ENCODE measurements at regions not wholly inside any gene's neighbourhood (a gene's known extent, or its start where the extent isn't known, plus 50 kb on each side); places are given as distances from the start of the nearest gene placed in this dataset.

DNA sequence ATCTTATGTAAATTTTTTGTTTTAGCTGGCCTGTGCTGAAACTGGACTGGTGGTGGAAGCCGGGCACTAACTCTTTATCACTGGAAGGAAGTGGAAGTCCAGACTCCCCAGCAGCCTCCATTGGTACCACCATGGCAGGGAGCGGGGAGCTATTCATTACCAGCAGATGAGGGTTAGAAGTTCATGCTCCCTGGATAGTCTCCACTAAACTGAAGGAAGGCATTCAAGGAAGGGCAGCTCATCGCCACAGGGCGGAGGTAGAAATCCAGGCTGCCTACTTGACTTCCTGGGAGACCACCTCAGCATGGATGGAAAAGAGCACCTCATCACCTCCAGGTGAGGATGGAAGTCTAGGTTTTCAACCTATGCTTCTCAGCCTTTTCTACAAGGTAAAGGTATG lies 130.9 kb downstream of the SLC16A9 start:
- H3K36me3 ChIP-seq (ENCODE audit: insufficient read depth, low read length), result no peaks in the 10 kb centered on the region
- H3K27me3 ChIP-seq (ENCODE audit: control insufficient read depth in 1 of 2, insufficient read depth in 2 of 2, low read length in 2 of 2), result no peaks in the 10 kb centered on the region
- H3K4me3 ChIP-seq (ENCODE audit: low read depth in 1 of 2, low read length in 2 of 2), result no peak overlapping the region
- no peak overlapping the region for H3K9ac ChIP-seq (ENCODE audit: low read length)
- no peak overlapping the region for H3K27ac ChIP-seq (ENCODE audit: low read depth, low read length)
- H3K4me1 ChIP-seq (ENCODE audit: insufficient read depth, low read length), result peaks cover 32% of the 10 kb centered on the region
- H3K9me3 ChIP-seq (ENCODE audit: low read length), result no peaks in the 10 kb centered on the region

GRCh38 chr10:59577984-59578383 lies 131.7 kb downstream of the SLC16A9 start:
- Histone ChIP-seq H3K9ac (ENCODE audit: low read length) (no peak overlapping the region), H3K27me3 (ENCODE audit: control insufficient read depth in 1 of 2, insufficient read depth in 2 of 2, low read length in 2 of 2) (no peaks in the 10 kb centered on the region), H3K4me3 (ENCODE audit: low read depth in 1 of 2, low read length in 2 of 2) (no peak overlapping the region), H3K4me1 (ENCODE audit: insufficient read depth, low read length) (peaks cover 30% of the 10 kb centered on the region), H3K27ac (ENCODE audit: low read depth, low read length) (no peak overlapping the region), H3K36me3 (ENCODE audit: insufficient read depth, low read length) (no peaks in the 10 kb centered on the region), H3K9me3 (ENCODE audit: low read length) (no peaks in the 10 kb centered on the region)

DNA sequence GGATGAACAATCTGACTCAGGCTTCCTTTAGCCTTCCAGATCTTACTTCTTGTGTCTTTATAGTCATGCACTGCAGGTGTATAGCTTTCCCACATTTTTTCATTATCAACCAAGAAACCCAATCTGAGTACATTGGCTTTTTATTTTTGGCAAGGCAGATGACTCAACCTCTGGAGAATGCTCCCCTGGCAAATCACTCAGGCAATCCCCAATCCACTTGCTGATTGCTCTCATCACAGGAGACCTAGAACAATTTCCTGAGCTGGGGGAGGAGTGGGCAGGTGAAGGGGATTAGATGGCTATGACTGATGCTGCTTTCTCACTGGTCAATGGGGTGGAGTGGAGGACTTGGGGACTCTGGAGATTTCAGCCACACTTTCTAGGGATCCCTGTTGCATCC lies 134.4 kb downstream of the SLC16A9 start:
- H3K27ac ChIP-seq (ENCODE audit: low read depth, low read length), result no peak overlapping the region
- no peak overlapping the region for H3K9ac ChIP-seq (ENCODE audit: low read length)
- no peaks in the 10 kb centered on the region for H3K9me3 ChIP-seq (ENCODE audit: low read length)
- no peaks in the 10 kb centered on the region for H3K27me3 ChIP-seq (ENCODE audit: control insufficient read depth in 1 of 2, insufficient read depth in 2 of 2, low read length in 2 of 2)
- no peaks in the 10 kb centered on the region for H3K36me3 ChIP-seq (ENCODE audit: insufficient read depth, low read length)
- H3K4me1 ChIP-seq (ENCODE audit: insufficient read depth, low read length), result peaks cover 11% of the 10 kb centered on the region
- no peak overlapping the region for H3K4me3 ChIP-seq (ENCODE audit: low read depth in 1 of 2, low read length in 2 of 2)

DNA sequence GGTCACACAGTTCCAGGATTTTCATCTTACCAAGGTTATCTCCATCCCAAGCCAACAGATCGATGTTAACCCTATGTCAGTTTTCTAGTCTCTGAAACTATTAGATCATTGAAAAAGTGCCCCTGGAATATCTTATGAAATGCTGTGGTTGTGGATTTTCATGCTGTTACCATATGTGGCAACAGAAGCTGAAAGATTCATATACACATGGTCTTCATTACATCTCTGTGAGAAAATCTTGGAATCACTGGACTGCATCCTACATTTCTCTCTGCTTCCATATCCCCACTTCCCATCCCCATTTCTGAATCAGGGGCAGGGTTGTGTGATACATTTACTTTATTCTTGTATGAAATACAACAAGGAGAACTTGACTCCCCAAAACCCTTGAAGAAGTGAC lies 146.1 kb downstream of the SLC16A9 start:
- Histone ChIP-seq H3K9ac (ENCODE audit: low read length) (no peak overlapping the region), H3K4me3 (ENCODE audit: low read depth in 1 of 2, low read length in 2 of 2) (no peak overlapping the region), H3K27ac (ENCODE audit: low read depth, low read length) (no peak overlapping the region), H3K36me3 (ENCODE audit: insufficient read depth, low read length) (no peaks in the 10 kb centered on the region), H3K4me1 (ENCODE audit: insufficient read depth, low read length) (peaks cover 20% of the 10 kb centered on the region), H3K27me3 (ENCODE audit: control insufficient read depth in 1 of 2, insufficient read depth in 2 of 2, low read length in 2 of 2) (no peaks in the 10 kb centered on the region), H3K9me3 (ENCODE audit: low read length) (peaks cover 3% of the 10 kb centered on the region)

GRCh38 chr10:59562126-59562525 lies 147.5 kb downstream of the SLC16A9 start:
- Histone ChIP-seq H3K4me3 (ENCODE audit: low read depth in 1 of 2, low read length in 2 of 2) (no peak overlapping the region), H3K27me3 (ENCODE audit: control insufficient read depth in 1 of 2, insufficient read depth in 2 of 2, low read length in 2 of 2) (no peaks in the 10 kb centered on the region), H3K4me1 (ENCODE audit: insufficient read depth, low read length) (peaks cover 29% of the 10 kb centered on the region), H3K36me3 (ENCODE audit: insufficient read depth, low read length) (no peaks in the 10 kb centered on the region), H3K27ac (ENCODE audit: low read depth, low read length) (no peak overlapping the region), H3K9ac (ENCODE audit: low read length) (no peak overlapping the region), H3K9me3 (ENCODE audit: low read length) (peaks cover 3% of the 10 kb centered on the region)

- H3K4me1 ChIP-seq (ENCODE audit: insufficient read depth, low read length), result peaks cover 31% of the 10 kb centered on the region
- H3K9me3 ChIP-seq (ENCODE audit: low read length), result peaks cover 3% of the 10 kb centered on the region
- no peaks in the 10 kb centered on the region for H3K36me3 ChIP-seq (ENCODE audit: insufficient read depth, low read length)
- H3K27me3 ChIP-seq (ENCODE audit: control insufficient read depth in 1 of 2, insufficient read depth in 2 of 2, low read length in 2 of 2), result no peaks in the 10 kb centered on the region
- H3K9ac ChIP-seq (ENCODE audit: low read length), result no peak overlapping the region
- H3K27ac ChIP-seq (ENCODE audit: low read depth, low read length), result peak overlapping the region; percentile 10
- H3K4me3 ChIP-seq (ENCODE audit: low read depth in 1 of 2, low read length in 2 of 2), result no peak overlapping the region
Observed at GRCh38 chr10:59561477-59562121, 148.1 kb downstream of the SLC16A9 start.

- Histone ChIP-seq H3K36me3 (ENCODE audit: insufficient read depth, low read length) (no peaks in the 10 kb centered on the region), H3K4me1 (ENCODE audit: insufficient read depth, low read length) (peaks cover 31% of the 10 kb centered on the region), H3K9me3 (ENCODE audit: low read length) (peaks cover 3% of the 10 kb centered on the region), H3K9ac (ENCODE audit: low read length) (no peak overlapping the region), H3K27me3 (ENCODE audit: control insufficient read depth in 1 of 2, insufficient read depth in 2 of 2, low read length in 2 of 2) (no peaks in the 10 kb centered on the region), H3K27ac (ENCODE audit: low read depth, low read length) (peak overlapping the region; percentile 10), H3K4me3 (ENCODE audit: low read depth in 1 of 2, low read length in 2 of 2) (no peak overlapping the region)
Observed at GRCh38 chr10:59560990-59561389, 148.7 kb downstream of the SLC16A9 start.

GRCh38 chr10:59560161-59560560 lies 149.5 kb downstream of the SLC16A9 start:
- Histone ChIP-seq H3K27ac (ENCODE audit: low read depth, low read length) (no peak overlapping the region), H3K27me3 (ENCODE audit: control insufficient read depth in 1 of 2, insufficient read depth in 2 of 2, low read length in 2 of 2) (no peaks in the 10 kb centered on the region), H3K4me3 (ENCODE audit: low read depth in 1 of 2, low read length in 2 of 2) (no peak overlapping the region)

DNA sequence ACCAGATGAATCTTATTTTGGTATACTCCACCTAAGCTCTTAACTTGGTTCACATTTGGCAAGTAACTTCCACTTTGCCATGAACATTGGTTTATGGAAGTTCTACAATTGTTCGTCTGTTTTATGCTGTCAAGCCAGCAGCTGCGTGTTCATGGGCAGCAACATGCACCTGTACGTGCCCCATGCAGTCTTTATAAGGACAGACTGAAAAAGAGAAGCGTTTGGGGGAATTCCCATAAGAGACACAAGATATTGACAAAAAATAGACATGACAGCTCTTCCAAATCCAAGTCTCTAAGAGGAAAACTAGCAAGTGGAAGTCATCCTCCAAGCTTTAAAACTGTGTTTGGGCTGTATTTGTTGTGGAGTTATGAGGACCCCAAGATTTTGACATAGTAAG lies 151.6 kb downstream of the SLC16A9 start:
- H3K4me1 ChIP-seq (ENCODE audit: insufficient read depth, low read length), result peaks cover 39% of the 10 kb centered on the region
- H3K27me3 ChIP-seq (ENCODE audit: control insufficient read depth in 1 of 2, insufficient read depth in 2 of 2, low read length in 2 of 2), result no peaks in the 10 kb centered on the region
- H3K9me3 ChIP-seq (ENCODE audit: low read length), result no peaks in the 10 kb centered on the region
- H3K4me3 ChIP-seq (ENCODE audit: low read depth in 1 of 2, low read length in 2 of 2), result no peak overlapping the region
- no peak overlapping the region for H3K27ac ChIP-seq (ENCODE audit: low read depth, low read length)
- no peaks in the 10 kb centered on the region for H3K36me3 ChIP-seq (ENCODE audit: insufficient read depth, low read length)
- H3K9ac ChIP-seq (ENCODE audit: low read length), result no peak overlapping the region

More at GRCh38 chr10:59560161-59560560, 149.5 kb downstream of the SLC16A9 start:
- Histone ChIP-seq H3K9me3 (ENCODE audit: low read length) (peaks cover 3% of the 10 kb centered on the region), H3K36me3 (ENCODE audit: insufficient read depth, low read length) (no peaks in the 10 kb centered on the region), H3K4me1 (ENCODE audit: insufficient read depth, low read length) (peaks cover 31% of the 10 kb centered on the region), H3K9ac (ENCODE audit: low read length) (no peak overlapping the region)

DNA sequence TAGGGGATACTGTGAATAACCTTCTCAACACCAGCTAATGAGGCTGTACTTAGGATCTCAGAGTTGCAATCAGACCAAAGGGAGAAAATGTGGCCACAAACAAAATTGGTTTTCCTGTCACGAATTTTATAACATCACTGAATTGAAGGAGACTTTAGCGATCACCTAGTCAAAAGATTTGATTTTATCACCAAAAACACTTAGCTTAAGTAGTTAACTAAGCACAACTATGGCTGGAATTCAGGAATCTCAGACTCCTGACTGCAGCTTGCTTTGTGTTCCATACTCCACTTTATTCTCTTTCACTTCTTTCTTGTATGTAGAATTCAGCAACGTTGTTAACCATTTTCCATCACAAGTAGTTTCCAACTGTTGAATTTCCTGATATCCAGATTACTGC lies 152.0 kb downstream of the SLC16A9 start:
- Histone ChIP-seq H3K9me3 (ENCODE audit: low read length) (no peaks in the 10 kb centered on the region), H3K27ac (ENCODE audit: low read depth, low read length) (no peak overlapping the region), H3K9ac (ENCODE audit: low read length) (no peak overlapping the region), H3K4me3 (ENCODE audit: low read depth in 1 of 2, low read length in 2 of 2) (no peak overlapping the region), H3K4me1 (ENCODE audit: insufficient read depth, low read length) (peaks cover 41% of the 10 kb centered on the region), H3K27me3 (ENCODE audit: control insufficient read depth in 1 of 2, insufficient read depth in 2 of 2, low read length in 2 of 2) (no peaks in the 10 kb centered on the region), H3K36me3 (ENCODE audit: insufficient read depth, low read length) (no peaks in the 10 kb centered on the region)

DNA sequence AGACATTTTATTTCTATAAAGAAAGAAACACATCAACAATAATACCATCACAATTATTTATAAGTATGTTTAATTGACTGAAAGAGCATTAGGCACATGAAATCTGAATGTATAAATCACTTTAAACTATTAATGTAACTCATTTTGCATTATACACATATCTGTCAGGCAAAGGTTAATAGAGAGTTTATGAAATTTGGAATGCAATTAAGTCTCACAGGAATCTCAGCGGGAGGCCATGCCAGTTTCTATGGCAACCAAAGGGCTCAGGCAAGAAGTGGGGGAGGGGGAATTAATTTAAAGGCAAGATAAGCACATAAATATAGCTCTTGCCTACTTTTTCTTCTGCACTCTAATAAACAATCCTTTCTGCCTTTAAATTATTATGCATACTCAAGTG lies 152.6 kb downstream of the SLC16A9 start:
- no peaks in the 10 kb centered on the region for H3K36me3 ChIP-seq (ENCODE audit: insufficient read depth, low read length)
- H3K27me3 ChIP-seq (ENCODE audit: control insufficient read depth in 1 of 2, insufficient read depth in 2 of 2, low read length in 2 of 2), result no peaks in the 10 kb centered on the region
- no peaks in the 10 kb centered on the region for H3K9me3 ChIP-seq (ENCODE audit: low read length)
- H3K4me3 ChIP-seq (ENCODE audit: low read depth in 1 of 2, low read length in 2 of 2), result no peak overlapping the region
- no peak overlapping the region for H3K9ac ChIP-seq (ENCODE audit: low read length)
- H3K4me1 ChIP-seq (ENCODE audit: insufficient read depth, low read length), result peaks cover 36% of the 10 kb centered on the region
- no peak overlapping the region for H3K27ac ChIP-seq (ENCODE audit: low read depth, low read length)

GRCh38 chr10:59553162-59553900 lies 156.3 kb downstream of the SLC16A9 start:
- no peaks in the 10 kb centered on the region for H3K9me3 ChIP-seq (ENCODE audit: low read length)
- no peaks in the 10 kb centered on the region for H3K27me3 ChIP-seq (ENCODE audit: control insufficient read depth in 1 of 2, insufficient read depth in 2 of 2, low read length in 2 of 2)
- no peak overlapping the region for H3K27ac ChIP-seq (ENCODE audit: low read depth, low read length)
- H3K4me1 ChIP-seq (ENCODE audit: insufficient read depth, low read length), result peaks cover 21% of the 10 kb centered on the region
- H3K36me3 ChIP-seq (ENCODE audit: insufficient read depth, low read length), result no peaks in the 10 kb centered on the region
- no peak overlapping the region for H3K9ac ChIP-seq (ENCODE audit: low read length)
- no peak overlapping the region for H3K4me3 ChIP-seq (ENCODE audit: low read depth in 1 of 2, low read length in 2 of 2)

Measured in muscle layer of colon (tissue), 2 donors.